Midbrain (tissue), 1 donor: ENCODE measurements at regions not wholly inside any gene's neighbourhood (a gene's known extent, or its start where the extent isn't known, plus 50 kb on each side); places are given as distances from the start of the nearest gene placed in this dataset.
"Not testable (repeated sequence)": the region's sequence is repeated elsewhere in the genome, so short reads cannot be mapped to it uniquely, and the experiment has no call there.

Experiments used
- DNase-seq: peaks from one replicate; lab custom pipeline; 2025; lab: John Stamatoyannopoulos, UW

GRCh38 chr3:170651260-170651845 is 65.5 kb upstream of the SLC7A14 start:
- DNase-seq, result no peak

GRCh38 chr3:170650557-170650956 is 64.7 kb upstream of the SLC7A14 start:
- DNase-seq, result not testable (repeated sequence)

GRCh38 chr3:170644711-170645110 is 58.8 kb upstream of the SLC7A14 start:
- DNase-seq, result no peak

- no peak for DNase-seq
These were observed 58.0 kb upstream of the SLC7A14 start for GRCh38 chr3:170643831-170644230.

GRCh38 chr3:170642882-170643601 is 57.2 kb upstream of the SLC7A14 start:
- peak; percentile 87 for DNase-seq

- no peak for DNase-seq
These were observed 55.8 kb upstream of the SLC7A14 start for GRCh38 chr3:170641510-170642236.

GRCh38 chr3:170640737-170641171 is 54.9 kb upstream of the SLC7A14 start:
- peak; percentile 83 for DNase-seq

- DNase-seq, result no peak
These were observed 53.1 kb upstream of the SLC7A14 start for GRCh38 chr3:170638988-170639387.

GRCh38 chr3:170637306-170637705 is 51.4 kb upstream of the SLC7A14 start:
- DNase-seq, result no peak

- DNase-seq, result no peak
These were observed 50.6 kb upstream of the SLC7A14 start for GRCh38 chr3:170636400-170636973.
